IgD-negative memory B cell (primary cell): ENCODE measurements at regions not wholly inside any gene's neighbourhood (a gene's known extent, or its start where the extent isn't known, plus 50 kb on each side); places are given as distances from the start of the nearest gene placed in this dataset.

ENCODE experiments used
- H3K27ac Mint-ChIP-seq, 3 donors: one replicate each; pipeline ENCODE4 v1.8.0; 2020 to 2022; ENCODE audit warnings: mild to moderate bottlenecking in 3 of 3, mixed read lengths in 3 of 3, moderate library complexity in 1 of 3
- H3K27me3 Mint-ChIP-seq: one replicate; pipeline ENCODE4 v1.8.0; 2021; ENCODE audit warnings: mixed read lengths
- H3K36me3 Mint-ChIP-seq: one replicate; pipeline ENCODE4 v1.8.0; 2020; ENCODE audit warnings: mild to moderate bottlenecking, mixed read lengths
- H3K4me1 Mint-ChIP-seq, 3 donors: one replicate each; pipeline ENCODE4 v1.8.0; 2020 to 2022; ENCODE audit warnings: mixed read lengths in 3 of 3, mild to moderate bottlenecking in 1 of 3
- H3K4me3 Mint-ChIP-seq, 4 donors: one replicate each; pipeline ENCODE4 v1.8.0; 2020 to 2022; ENCODE audit warnings: mild to moderate bottlenecking in 4 of 4, mixed read lengths in 4 of 4, moderate library complexity in 3 of 4
- H3K9me3 Mint-ChIP-seq, 3 donors: one replicate each; pipeline ENCODE4 v1.8.0; 2020 to 2021; ENCODE audit warnings: mixed read lengths in 3 of 3, mild to moderate bottlenecking in 1 of 3

GRCh38 chr15:70203981-70204560 is 106.4 kb upstream of the TLE3 start:
- Mint-ChIP-seq H3K36me3 (no peaks in the 10 kb centered on the region), H3K27me3 (peaks cover 21% of the 10 kb centered on the region), H3K9me3 (no peaks in the 10 kb centered on the region), H3K4me1 (peaks cover 12 to 18% (median 17%) of the 10 kb centered on the region in 3 donors), H3K4me3 (no peak overlapping the region), H3K27ac (no peak overlapping the region)

GRCh38 chr15:70202756-70203155 is 105.0 kb upstream of the TLE3 start:
- peaks cover 33% of the 10 kb centered on the region for H3K27me3 Mint-ChIP-seq
- H3K4me1 Mint-ChIP-seq: peaks cover 21 to 29% (median 25%) of the 10 kb centered on the region in 3 donors
- H3K27ac Mint-ChIP-seq: no peak overlapping the region
- H3K4me3 Mint-ChIP-seq: no peak overlapping the region
- no peaks in the 10 kb centered on the region for H3K9me3 Mint-ChIP-seq
- no peaks in the 10 kb centered on the region for H3K36me3 Mint-ChIP-seq

- Mint-ChIP-seq H3K4me1 (peaks cover 31 to 43% (median 35%) of the 10 kb centered on the region in 3 donors), H3K9me3 (no peaks in the 10 kb centered on the region), H3K4me3 (peak overlapping the region in 1 of 4 donors; percentile 54), H3K27me3 (peaks cover 42% of the 10 kb centered on the region), H3K27ac (peak overlapping the region in 2 of 3 donors; percentile 42 to 43), H3K36me3 (no peaks in the 10 kb centered on the region)
Measured at GRCh38 chr15:70201425-70201775, 103.7 kb upstream of the TLE3 start.

DNA sequence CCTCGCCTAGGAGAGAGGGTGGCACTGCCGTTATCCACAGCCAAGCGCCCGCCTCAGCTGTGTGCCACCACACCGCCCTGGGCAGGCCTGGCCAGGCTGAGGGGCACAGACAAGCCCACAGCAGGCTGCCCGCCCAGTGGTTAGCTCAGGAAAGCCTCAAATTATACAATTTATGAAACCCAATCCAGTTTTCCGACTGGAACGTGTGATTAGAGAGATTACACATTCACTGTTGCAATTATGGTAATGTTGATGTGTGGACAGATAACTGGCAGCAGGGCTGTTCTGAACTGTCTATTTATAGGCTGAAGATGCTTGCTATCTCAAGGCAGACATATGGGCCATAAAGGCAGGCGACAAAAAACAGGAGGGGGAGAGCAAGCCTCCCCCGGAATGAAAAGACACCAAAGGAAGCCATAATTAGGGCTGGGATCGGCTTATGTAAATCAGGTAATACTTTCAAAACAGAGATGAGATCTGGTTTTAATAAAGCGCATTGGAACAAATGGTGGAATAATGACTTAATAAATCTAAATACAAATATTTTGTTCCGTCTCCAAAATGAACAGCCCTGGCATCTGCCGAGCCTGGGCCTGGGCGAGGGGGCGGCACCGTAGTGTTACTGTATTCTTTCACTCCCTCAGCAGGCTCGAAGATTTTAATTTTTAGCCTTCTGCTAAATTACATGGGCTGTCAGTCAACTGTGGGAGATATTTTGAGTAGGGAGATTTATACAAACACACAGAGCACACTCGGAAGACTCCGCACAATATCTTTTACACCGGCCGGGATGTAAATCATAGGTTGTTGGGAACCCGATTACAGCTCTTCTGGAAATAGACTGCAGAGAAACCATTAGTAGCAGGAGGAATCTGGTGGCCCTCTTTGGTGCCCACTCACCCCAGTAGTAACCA is 103.1 kb upstream of the TLE3 start:
- Mint-ChIP-seq H3K9me3 (no peaks in the 10 kb centered on the region), H3K36me3 (no peaks in the 10 kb centered on the region), H3K4me1 (peaks cover 31 to 45% (median 35%) of the 10 kb centered on the region in 3 donors), H3K27ac (no peak overlapping the region), H3K4me3 (peak overlapping the region in 2 of 4 donors; percentile 40 to 46), H3K27me3 (peaks cover 43% of the 10 kb centered on the region)

DNA sequence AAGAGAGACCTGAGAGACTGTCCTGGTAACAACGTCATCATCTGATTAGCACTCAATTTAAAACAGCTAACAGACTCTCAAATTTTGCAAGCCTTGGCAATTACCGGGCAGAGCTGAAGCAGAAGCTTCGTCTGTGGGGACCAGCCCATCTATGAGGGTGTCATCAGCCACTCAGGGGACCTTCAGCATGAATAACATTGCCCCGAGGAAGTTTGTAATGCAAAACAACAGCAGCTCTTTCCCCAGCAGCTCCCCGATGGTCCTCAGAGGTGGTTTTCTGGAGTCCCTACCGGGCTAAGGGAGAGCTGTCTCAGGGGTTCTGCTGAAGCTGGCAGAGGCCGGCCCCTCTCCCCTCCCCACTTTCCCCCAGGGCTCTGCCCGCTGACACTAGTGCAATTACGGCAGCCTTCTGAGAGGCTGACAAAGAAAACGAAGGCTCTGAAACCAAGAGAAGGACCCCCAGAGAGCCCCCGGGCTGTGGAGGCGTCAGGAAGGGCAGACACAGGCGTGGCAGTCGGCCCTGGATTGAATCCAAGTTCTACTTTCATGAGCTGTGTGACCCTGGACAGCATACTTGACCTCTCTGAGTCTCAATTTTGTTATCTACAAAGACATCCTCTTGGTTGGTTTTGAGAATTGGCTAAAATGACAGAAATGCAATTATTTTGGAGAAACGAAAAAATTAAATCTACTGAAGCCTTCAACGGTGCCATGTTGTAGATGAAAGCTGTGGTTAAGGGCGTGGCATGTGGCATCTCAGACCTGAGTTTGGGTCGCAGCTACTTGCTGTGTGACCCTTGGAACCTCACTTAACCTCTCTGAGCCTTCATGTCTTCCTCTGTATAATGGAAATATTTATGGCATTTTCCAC is 102.1 kb upstream of the TLE3 start:
- H3K4me1 Mint-ChIP-seq: peaks cover 29 to 48% (median 35%) of the 10 kb centered on the region in 3 donors
- H3K27me3 Mint-ChIP-seq: peaks cover 45% of the 10 kb centered on the region
- H3K9me3 Mint-ChIP-seq: no peaks in the 10 kb centered on the region
- H3K27ac Mint-ChIP-seq: peak overlapping the region; percentile 59 to 89 (median 75)
- H3K4me3 Mint-ChIP-seq: peak overlapping the region in 3 of 4 donors; percentile 28 to 72 (median 30)
- no peaks in the 10 kb centered on the region for H3K36me3 Mint-ChIP-seq

GRCh38 chr15:70199124-70199482 is 101.4 kb upstream of the TLE3 start:
- Mint-ChIP-seq H3K36me3 (no peaks in the 10 kb centered on the region), H3K27me3 (peaks cover 45% of the 10 kb centered on the region), H3K4me1 (peaks cover 29 to 48% (median 35%) of the 10 kb centered on the region in 3 donors), H3K4me3 (peak overlapping the region in 3 of 4 donors; percentile 28 to 65 (median 61)), H3K9me3 (no peaks in the 10 kb centered on the region), H3K27ac (peak overlapping the region; percentile 59 to 89 (median 75))

DNA sequence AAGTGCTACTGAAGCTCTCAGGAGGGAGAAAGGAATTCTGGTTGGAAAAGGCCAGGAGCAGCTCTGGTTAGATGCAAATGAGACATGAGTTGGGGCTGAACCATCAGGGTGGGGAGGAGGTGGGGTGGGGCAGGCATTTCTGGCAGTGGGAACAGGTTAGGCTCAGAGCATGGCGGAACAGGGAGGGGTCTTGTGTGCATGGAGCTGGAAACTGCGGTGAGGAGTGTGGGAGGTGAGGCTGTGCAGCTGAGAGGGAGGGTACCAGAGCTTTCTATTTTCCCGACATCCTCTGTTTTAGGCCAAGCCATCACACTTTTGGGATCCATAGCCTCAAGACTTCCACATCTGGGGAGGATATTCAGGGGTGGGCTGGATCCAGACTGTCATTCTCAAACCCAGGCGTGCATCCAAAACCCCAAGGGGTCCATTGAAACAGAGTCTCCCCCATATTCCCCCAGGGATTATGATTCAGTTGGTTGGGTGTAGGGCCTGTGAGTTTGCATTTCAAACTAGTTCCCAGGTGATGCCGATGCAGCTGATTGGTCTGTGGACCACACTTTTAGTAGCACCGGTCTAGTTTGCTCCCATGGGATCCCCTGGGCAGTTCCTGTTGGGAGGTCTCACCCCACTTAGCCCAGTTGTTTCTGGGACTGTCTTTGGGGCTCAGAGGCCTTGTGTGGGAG is 100.9 kb upstream of the TLE3 start:
- H3K4me1 Mint-ChIP-seq: peaks cover 29 to 48% (median 35%) of the 10 kb centered on the region in 3 donors
- peak overlapping the region in 2 of 3 donors; percentile 75 to 95 for H3K27ac Mint-ChIP-seq
- H3K9me3 Mint-ChIP-seq: no peaks in the 10 kb centered on the region
- peak overlapping the region in 2 of 4 donors; percentile 61 to 65 for H3K4me3 Mint-ChIP-seq
- H3K27me3 Mint-ChIP-seq: peaks cover 45% of the 10 kb centered on the region
- H3K36me3 Mint-ChIP-seq: no peaks in the 10 kb centered on the region

- Mint-ChIP-seq H3K4me3 (peak overlapping the region in 2 of 4 donors; percentile 56 to 59), H3K27me3 (peaks cover 48% of the 10 kb centered on the region), H3K27ac (peak overlapping the region; percentile 19 to 95 (median 75)), H3K4me1 (peaks cover 29 to 48% (median 35%) of the 10 kb centered on the region in 3 donors), H3K9me3 (no peaks in the 10 kb centered on the region), H3K36me3 (no peaks in the 10 kb centered on the region)
Measured at GRCh38 chr15:70197945-70198361, 100.2 kb upstream of the TLE3 start.

DNA sequence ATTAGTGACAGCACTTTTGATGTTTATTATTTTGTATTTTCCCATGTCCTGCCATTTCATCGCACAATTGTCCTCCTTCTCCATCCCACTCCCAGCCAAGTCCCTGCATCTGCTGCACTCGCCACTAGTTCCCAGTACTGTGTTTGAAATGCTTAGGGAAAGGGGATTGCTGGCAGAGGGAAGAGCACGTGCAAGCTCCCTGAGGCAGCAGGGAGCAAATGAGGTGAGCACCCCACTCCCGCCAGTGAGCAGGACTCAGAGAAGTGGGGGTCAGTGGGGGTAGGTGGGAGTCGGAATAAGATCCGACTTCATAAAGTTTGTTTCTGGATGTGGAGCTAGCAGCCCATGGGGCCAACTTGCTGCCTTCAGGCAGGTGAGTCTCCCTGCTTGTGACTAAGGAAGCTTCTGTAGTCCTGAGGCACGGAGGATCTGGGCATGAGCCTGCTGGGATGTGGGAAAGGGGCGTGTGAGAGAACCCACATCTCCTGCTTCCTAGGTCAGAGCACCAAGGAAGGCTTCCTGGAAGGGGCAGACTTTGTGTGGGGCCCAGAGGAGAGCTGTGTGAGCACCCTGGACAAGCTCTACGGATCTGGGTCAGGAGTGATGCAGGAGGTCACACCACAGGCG is 99.7 kb upstream of the TLE3 start:
- peak overlapping the region; percentile 75 to 97 (median 95) for H3K27ac Mint-ChIP-seq
- H3K27me3 Mint-ChIP-seq: peaks cover 48% of the 10 kb centered on the region
- peaks cover 29 to 48% (median 35%) of the 10 kb centered on the region in 3 donors for H3K4me1 Mint-ChIP-seq
- H3K9me3 Mint-ChIP-seq: no peaks in the 10 kb centered on the region
- no peaks in the 10 kb centered on the region for H3K36me3 Mint-ChIP-seq
- H3K4me3 Mint-ChIP-seq: peak overlapping the region in 3 of 4 donors; percentile 5 to 84 (median 76)

- peak overlapping the region; percentile 62 to 97 (median 95) for H3K27ac Mint-ChIP-seq
- H3K4me3 Mint-ChIP-seq: peak overlapping the region; percentile 5 to 84 (median 74)
- peaks cover 48% of the 10 kb centered on the region for H3K27me3 Mint-ChIP-seq
- no peaks in the 10 kb centered on the region for H3K36me3 Mint-ChIP-seq
- H3K4me1 Mint-ChIP-seq: peaks cover 27 to 46% (median 33%) of the 10 kb centered on the region in 3 donors
- H3K9me3 Mint-ChIP-seq: peaks cover 2 to 5% (median 3%) of the 10 kb centered on the region in 3 donors
Measured at GRCh38 chr15:70196372-70197316, 98.9 kb upstream of the TLE3 start.

GRCh38 chr15:70195587-70196305 is 98.0 kb upstream of the TLE3 start:
- Mint-ChIP-seq H3K4me1 (peaks cover 26 to 41% (median 29%) of the 10 kb centered on the region in 3 donors), H3K4me3 (peak overlapping the region in 1 of 4 donors; percentile 56), H3K9me3 (peaks cover 2 to 8% (median 3%) of the 10 kb centered on the region in 3 donors), H3K36me3 (no peaks in the 10 kb centered on the region), H3K27me3 (peaks cover 42% of the 10 kb centered on the region), H3K27ac (no peak overlapping the region)

DNA sequence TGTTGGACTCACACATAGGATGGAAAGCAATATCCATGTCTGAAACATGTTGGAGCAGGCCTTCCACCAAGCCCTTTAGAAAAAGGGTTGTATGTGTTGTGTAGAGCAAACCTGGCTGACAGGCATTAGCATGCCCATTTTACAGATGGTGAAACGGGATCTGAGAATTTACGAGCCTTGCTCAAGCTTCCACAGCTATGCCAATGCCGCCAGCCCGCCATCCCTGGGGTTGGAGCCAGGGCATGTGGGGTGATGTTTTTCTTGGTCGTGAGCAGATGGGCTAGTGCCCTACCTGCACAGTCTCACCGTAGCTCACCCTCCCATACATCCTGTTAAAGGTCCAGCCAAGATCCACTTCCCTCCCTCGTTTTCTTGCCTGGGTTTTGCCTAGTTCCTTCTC is 97.5 kb upstream of the TLE3 start:
- Mint-ChIP-seq H3K4me3 (no peak overlapping the region), H3K9me3 (peaks cover 2 to 8% (median 3%) of the 10 kb centered on the region in 3 donors), H3K27ac (no peak overlapping the region), H3K4me1 (peaks cover 24 to 35% (median 25%) of the 10 kb centered on the region in 3 donors), H3K27me3 (peaks cover 36% of the 10 kb centered on the region), H3K36me3 (no peaks in the 10 kb centered on the region)
